Fibroblast of skin of left biceps (primary cell): ENCODE measurements at regions not wholly inside any gene's neighbourhood (a gene's known extent, or its start where the extent isn't known, plus 50 kb on each side); places are given as distances from the start of the nearest gene placed in this dataset.

Source experiments
- DNase-seq, 2 experiments: peaks; one replicate each; pipeline ENCODE4 v3.0.0-alpha.2; 2013; ENCODE audit warnings: low read depth in 2 of 2

GRCh38 chr18:55657572-55658331, 69.8 kb upstream of the TCF4 start:
- DNase-seq = no peak

DNA sequence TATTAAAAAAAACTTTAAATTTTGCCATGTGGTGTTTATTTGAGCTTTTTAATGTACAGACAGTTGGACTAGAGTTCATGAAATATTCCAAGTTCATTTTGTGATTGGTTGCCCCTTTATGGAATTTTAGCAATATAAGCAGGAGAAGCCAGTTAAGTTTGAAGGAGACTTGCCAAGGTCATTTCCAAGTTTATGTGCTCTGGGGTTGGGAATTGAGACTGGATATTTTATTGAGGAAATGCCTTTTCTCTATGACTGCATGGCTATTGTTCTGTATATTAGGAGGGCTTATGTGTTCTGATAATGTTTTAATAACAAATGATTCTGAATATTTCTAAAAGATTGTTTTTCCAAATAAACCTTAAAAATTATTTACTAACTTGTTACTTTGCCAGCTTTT, 67.0 kb upstream of the TCF4 start:
- DNase-seq = no peak

DNA sequence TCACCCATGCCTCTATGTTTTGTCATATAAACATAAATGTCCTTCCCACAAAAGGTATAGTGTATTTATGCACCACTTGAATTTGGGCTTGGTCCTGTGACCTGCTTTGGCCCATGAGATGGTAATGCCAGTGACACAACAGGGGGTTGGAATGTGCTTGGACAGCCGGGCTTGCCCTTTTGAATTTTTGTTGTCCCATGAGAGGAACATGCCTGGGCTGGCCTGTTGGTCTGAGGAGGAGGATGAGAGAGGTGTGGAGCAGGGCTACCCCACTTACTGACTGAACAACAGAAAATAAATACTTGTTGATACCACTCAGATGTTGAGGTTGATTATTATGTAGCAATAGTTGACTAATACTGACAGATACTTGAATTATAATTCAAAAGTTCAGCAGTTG, 63.2 kb upstream of the TCF4 start:
- no peak for DNase-seq

DNA sequence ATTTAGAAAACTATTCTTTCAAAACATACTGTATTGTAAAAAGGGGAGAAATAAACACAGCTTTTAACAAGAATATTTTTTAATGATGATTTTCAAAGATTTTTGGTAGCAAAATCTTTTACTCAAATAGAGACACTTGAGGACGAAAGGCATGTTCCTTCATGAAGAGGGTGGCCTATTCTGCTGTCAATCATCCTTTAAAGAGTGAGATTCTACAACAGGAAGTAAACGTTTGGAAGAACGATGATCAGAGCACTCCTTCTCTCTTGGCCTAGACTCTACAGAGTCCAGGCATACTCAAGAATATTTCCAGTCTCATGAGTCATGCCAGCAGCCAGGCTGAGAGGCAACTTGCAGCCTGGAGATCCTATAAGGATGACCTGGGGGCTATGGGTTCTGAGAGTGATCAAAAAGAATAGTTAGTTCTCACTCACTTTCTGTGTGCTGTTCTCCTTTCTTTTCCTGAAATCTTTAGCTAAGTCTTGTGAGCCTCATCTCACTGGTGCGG, 62.4 kb upstream of the TCF4 start:
- no peak for DNase-seq

- no peak for DNase-seq
These were observed 59.3 kb upstream of the TCF4 start for GRCh38 chr18:55647331-55647730.

DNA sequence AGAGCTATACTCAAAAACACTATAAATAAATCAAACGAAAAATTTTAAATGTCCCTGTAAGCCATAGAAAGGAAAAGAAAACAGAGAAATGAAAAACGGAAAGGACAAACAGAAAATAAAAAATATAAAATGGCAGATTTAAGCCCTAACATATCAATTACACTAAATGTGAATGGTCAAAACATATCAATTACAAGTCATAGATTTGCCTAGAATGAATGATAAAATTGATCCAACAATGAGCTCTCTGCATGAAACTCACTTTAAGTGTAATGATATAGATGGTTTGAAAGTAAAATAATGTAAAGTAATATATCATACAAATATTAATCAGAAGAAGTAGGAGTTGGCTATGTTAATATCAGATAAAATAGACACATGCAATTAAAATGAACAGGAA, 54.2 kb upstream of the TCF4 start:
- no peak for DNase-seq

DNA sequence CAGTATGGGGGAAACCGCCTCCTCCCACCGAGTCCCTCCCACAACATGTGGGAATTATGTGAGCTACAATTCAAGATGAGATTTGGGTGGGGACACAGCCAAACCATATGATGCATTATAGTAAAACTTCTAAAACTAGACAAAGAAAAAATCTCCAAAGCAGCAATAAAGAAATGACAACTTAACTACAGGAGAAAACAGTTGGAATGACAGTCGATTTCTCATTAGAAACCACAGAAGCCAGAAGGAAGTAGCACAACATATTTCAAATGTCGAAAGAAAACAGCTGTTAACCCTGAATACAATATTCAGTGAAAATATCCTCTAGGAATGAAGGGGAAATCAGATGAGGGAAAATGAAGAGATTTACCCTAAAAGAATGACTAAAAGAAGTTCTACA, 53.5 kb upstream of the TCF4 start:
- DNase-seq = peak; percentile 12 to 32
